ENCODE measurements at regions not wholly inside any gene's neighbourhood (a gene's known extent, or its start where the extent isn't known, plus 50 kb on each side); places are given as distances from the start of the nearest gene placed in this dataset.

- TF ChIP-seq CTCF (conservative IDR thresholded peaks at IDR 0.05 in 1 of 2, IDR thresholded peaks at IDR 0.05 in 1 of 2; ENCODE audit: extremely low read depth in 1 of 2, insufficient read depth in 1 of 2, low read depth in 1 of 2, low read length in 2 of 2) (no peak), EZH2 (IDR thresholded peaks at IDR 0.05; ENCODE audit: borderline replicate concordance, low read length) (no peak)
Measured at GRCh38 chr12:112627851-112628250, 163.7 kb upstream of the RPH3A start.
